AG09309 (cell line): ENCODE measurements at regions not wholly inside any gene's neighbourhood (a gene's known extent, or its start where the extent isn't known, plus 50 kb on each side); places are given as distances from the start of the nearest gene placed in this dataset.

Experiments used
- DNase-seq: peaks from one replicate; pipeline ENCODE4 v3.0.0-alpha.2; 2010; ENCODE audit warnings: low read depth
- H3K4me3 ChIP-seq: 2 replicates; pipeline ENCODE4 v1.5.1; 2011; ENCODE audit warnings: mild to moderate bottlenecking, low read depth, low read length, moderate library complexity; ENCODE audit not compliant: control insufficient read depth
- TF ChIP-seq, protein P1 (sequence below): IDR thresholded peaks from 2 replicates; pipeline ENCODE4 v1.5.1; 2011; ENCODE audit warnings: mild to moderate bottlenecking, low read depth, low read length, inconsistent platforms; ENCODE audit not compliant: insufficient read depth, control insufficient read depth; ENCODE audit errors: missing control alignments

DNA sequence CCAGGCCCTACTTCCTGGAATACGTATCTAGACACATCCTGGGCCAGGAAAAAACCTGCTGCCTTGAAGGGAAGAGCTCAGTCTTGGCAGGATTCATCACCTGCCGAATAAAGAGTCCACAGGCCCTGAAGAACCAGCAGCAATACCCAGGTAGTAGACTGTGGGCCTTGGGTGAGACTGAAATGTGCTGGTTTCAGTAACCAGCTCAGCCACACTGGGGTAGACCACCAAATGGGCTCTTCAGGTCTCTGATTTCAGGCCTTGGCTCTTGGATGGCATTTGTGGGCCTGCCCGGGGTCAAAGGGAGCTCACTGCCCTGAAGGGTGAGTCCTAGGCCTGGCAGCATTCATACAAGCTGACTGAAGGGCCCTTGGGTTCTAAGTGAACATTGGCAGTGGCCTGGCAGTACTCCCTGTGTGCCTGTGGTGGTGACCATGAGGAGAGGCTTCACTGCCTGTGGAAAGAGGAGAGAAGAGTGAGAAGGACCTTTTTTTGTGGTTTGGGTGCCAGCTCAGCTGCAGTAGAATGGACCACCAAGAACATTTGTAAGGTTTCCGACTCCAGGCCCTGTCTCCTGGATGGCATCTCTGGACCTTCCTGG lies 175.1 kb downstream of the ANKRD30B start:
- no peak overlapping the region for H3K4me3 ChIP-seq
- no peak for DNase-seq
- TF ChIP-seq, protein P1, sequence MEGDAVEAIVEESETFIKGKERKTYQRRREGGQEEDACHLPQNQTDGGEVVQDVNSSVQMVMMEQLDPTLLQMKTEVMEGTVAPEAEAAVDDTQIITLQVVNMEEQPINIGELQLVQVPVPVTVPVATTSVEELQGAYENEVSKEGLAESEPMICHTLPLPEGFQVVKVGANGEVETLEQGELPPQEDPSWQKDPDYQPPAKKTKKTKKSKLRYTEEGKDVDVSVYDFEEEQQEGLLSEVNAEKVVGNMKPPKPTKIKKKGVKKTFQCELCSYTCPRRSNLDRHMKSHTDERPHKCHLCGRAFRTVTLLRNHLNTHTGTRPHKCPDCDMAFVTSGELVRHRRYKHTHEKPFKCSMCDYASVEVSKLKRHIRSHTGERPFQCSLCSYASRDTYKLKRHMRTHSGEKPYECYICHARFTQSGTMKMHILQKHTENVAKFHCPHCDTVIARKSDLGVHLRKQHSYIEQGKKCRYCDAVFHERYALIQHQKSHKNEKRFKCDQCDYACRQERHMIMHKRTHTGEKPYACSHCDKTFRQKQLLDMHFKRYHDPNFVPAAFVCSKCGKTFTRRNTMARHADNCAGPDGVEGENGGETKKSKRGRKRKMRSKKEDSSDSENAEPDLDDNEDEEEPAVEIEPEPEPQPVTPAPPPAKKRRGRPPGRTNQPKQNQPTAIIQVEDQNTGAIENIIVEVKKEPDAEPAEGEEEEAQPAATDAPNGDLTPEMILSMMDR: no peak

DNA sequence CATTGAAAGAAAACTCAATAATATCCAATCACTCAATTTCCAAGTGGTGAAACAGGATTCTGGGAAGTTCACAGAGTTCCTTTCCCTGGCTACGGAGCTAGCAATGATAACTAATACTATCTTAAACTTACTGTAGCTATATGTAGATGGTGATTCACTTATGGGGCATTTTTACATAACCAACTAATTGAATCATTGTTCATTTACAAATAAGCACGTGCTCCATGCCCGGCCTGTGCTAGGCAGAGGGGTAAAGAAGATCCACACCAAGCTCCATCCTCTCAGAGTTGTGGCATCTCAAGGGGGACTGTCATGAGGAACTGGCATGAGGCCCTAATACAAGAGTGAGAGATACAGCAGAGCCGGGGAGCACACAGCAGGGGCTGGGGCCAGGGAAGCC lies 176.3 kb downstream of the ANKRD30B start:
- TF ChIP-seq, protein P1: no peak
- DNase-seq: no peak
- H3K4me3 ChIP-seq: no peak overlapping the region

DNA sequence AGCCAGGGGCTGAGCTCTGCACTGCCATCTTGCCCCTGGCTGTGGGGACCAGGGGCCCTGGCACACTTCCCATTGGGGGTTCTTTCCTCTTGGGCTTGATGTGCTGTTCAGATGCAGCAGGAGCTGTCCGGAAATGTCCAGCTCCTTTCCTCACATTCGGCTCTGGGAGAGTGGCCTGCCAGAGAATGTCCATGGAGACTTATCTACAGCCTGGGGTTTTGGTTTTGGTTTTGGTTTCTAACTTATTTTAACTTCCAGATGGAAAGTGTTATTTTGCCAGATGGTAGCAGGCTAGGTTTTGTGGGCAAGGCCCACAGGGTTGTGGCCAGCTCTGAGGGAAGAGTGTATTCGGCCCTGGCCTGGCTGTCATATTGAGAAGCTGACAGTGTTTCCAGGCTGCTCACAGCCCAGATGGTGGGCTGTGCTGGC lies 177.3 kb downstream of the ANKRD30B start:
- DNase-seq: peak; percentile 47
- no peak overlapping the region for H3K4me3 ChIP-seq
- TF ChIP-seq, protein P1: no peak

DNA sequence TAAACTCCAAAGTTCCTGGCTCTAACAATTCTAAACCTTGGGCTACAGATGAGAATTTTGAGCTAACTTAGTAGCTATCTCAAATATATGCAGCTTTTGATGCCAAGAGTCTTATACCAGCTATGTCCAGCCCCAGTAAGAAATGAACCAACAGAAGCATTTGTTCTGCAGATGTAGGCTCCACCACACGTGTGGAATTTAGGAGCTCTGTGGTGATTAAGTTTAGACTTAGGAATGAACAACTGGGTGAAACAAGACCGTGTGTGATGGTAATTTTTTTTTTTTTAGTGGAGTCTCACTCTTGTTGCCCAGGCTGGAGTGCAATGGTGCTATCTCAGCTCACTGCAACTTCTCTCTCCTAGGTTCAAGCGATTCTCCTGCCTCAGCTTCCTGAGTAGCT lies 179.7 kb downstream of the ANKRD30B start:
- TF ChIP-seq, protein P1: no peak
- H3K4me3 ChIP-seq: no peak overlapping the region
- peak; percentile 13 for DNase-seq

DNA sequence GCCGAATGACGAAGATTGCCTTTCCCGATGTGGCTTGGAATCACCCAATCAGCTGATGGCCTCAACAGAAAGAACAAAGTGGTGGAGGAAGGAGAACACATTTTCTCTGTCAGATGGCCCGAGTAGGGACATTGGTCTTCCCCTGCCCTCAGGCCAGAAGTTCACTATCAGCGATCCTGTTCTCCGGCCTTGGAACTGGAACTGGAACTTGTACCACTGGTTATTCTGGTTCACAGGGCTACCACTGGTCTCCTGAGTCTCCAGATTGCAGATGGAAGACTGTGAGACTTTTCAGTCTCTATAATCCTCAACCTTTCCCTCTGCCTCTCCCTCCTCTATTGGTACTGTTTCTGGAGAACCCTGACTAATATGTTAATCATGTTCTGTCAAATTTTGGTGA lies 180.4 kb downstream of the ANKRD30B start:
- no peak for DNase-seq
- H3K4me3 ChIP-seq: no peak overlapping the region
- TF ChIP-seq, protein P1: no peak

DNA sequence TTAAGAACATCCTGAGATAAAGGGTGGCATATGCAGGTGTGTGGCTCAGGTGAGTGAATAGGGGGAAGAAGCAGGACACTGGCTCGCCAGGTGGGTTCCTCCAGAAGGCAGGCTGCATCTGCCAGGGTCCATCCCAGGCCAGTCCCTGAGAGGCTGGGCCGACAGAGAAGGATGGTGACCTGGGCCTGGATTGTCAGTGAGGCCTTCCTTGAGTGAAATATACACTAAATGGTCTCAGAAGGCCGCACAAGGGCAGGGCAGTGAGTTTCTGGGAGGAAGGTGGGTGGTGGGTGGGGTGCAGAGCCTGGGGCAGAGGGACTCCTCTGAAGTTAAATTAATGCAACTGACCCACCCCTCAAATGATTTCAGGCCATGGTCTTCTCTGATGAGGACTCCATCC lies 182.1 kb downstream of the ANKRD30B start:
- H3K4me3 ChIP-seq: no peak overlapping the region
- DNase-seq: no peak
- TF ChIP-seq, protein P1: no peak
